A673 (cell line): ENCODE measurements at regions not wholly inside any gene's neighbourhood (a gene's known extent, or its start where the extent isn't known, plus 50 kb on each side); places are given as distances from the start of the nearest gene placed in this dataset.

Experiments
- BruUV-seq: library from RNA; stranded (reverse); fragments of 400-500 nt; replicated peaks from 2 replicates; lab custom pipeline; 2021; lab: Mats Ljungman, UMichigan
- CTCF ChIA-PET: fragments of 300-600 bp; sonication (Branson Sonifier 250); formaldehyde crosslinking; loops from one replicate; lab custom pipeline; 2022; ENCODE audit warnings: antibody characterized with exemption; lab: Charles Lee
- POLR2A ChIA-PET: fragments of 300-600 bp; sonication (Branson Sonifier 250); formaldehyde crosslinking; loops from one replicate; lab custom pipeline; 2022; ENCODE audit warnings: antibody characterized with exemption; ENCODE audit not compliant: low non-redundant PET; lab: Charles Lee
- DNase-seq: peaks from one replicate; pipeline ENCODE4 v3.0.0-alpha.2; 2015; ENCODE audit warnings: low spot score
- H3K27ac ChIP-seq: fragments of 200-600 bp; sonication (generic); 2 replicates; pipeline ENCODE4 v1.5.1; 2016; ENCODE audit warnings: mixed run types, low read depth, mild to moderate bottlenecking, mixed read lengths, antibody characterized with exemption, low read length; ENCODE audit not compliant: poor library complexity, severe bottlenecking
- H3K27me3 ChIP-seq: fragments of 200-600 bp; sonication (generic); replicated peaks from 2 replicates; pipeline ENCODE4 v1.6.1; 2017; ENCODE audit warnings: mixed run types, low read depth, mild to moderate bottlenecking, mixed read lengths, antibody characterized with exemption, low read length; ENCODE audit not compliant: insufficient read depth, poor library complexity
- H3K36me3 ChIP-seq: fragments of 200-600 bp; sonication (generic); 2 replicates; pipeline ENCODE4 v1.6.1; 2016; ENCODE audit warnings: mixed run types, mild to moderate bottlenecking, mixed read lengths, antibody characterized with exemption, low read length; ENCODE audit not compliant: insufficient read depth, poor library complexity, severe bottlenecking
- H3K4me1 ChIP-seq: fragments of 200-600 bp; sonication (generic); 2 replicates; pipeline ENCODE4 v1.6.1; 2017; ENCODE audit warnings: mixed run types, mild to moderate bottlenecking, mixed read lengths, antibody characterized with exemption, low read length; ENCODE audit not compliant: insufficient read depth, poor library complexity, severe bottlenecking
- H3K4me3 ChIP-seq: fragments of 200-600 bp; sonication (generic); 2 replicates; pipeline ENCODE4 v1.5.1; 2016; ENCODE audit warnings: low read depth, mixed run types, mild to moderate bottlenecking, mixed read lengths, low read length; ENCODE audit not compliant: poor library complexity, severe bottlenecking
- H3K9me3 ChIP-seq: fragments of 200-600 bp; sonication (generic); 2 replicates; pipeline ENCODE4 v1.6.1; 2016; ENCODE audit warnings: mixed run types, low read depth, mild to moderate bottlenecking, mixed read lengths, antibody characterized with exemption, low read length; ENCODE audit not compliant: poor library complexity, severe bottlenecking
- CTCF ChIP-seq: fragments of 300-800, 200-600 bp; sonication (generic); conservative IDR thresholded peaks from 2 replicates; pipeline ENCODE4 v1.5.1; 2017; ENCODE audit warnings: low read depth, mild to moderate bottlenecking, antibody characterized with exemption, low read length, moderate library complexity, mixed read lengths
- EZH2 ChIP-seq: fragments of 200-600 bp; sonication (generic); IDR thresholded peaks from 2 replicates; pipeline ENCODE4 v1.6.1; 2017; ENCODE audit warnings: borderline replicate concordance, low read depth, mild to moderate bottlenecking, mixed read lengths, antibody characterized with exemption, low read length; ENCODE audit not compliant: poor library complexity, severe bottlenecking
- intact Hi-C: fragments of 100-400 bp; cut with micrococcal nuclease; formaldehyde crosslinking; loops from one replicate; pipeline ENCODE4 v1.10.0; 2022; ENCODE audit not compliant: unreplicated experiment

GRCh38 chr20:58597249-58597891 is 53.7 kb upstream of the STX16 start:
- H3K27me3 ChIP-seq: no peaks in the 10 kb centered on the region
- H3K27ac ChIP-seq: no peak overlapping the region
- no peaks in the 10 kb centered on the region for H3K9me3 ChIP-seq
- DNase-seq: no peak
- H3K4me1 ChIP-seq: no peaks in the 10 kb centered on the region
- ChIA-PET POLR2A (no interaction called here), CTCF (interaction anchor here (0.6 kb wide), 1 partner anchor 55 kb away, joined by 5 read pairs; no protein-coding TSS in a partner anchor)
- no peak overlapping the region for H3K4me3 ChIP-seq
- H3K36me3 ChIP-seq: no peaks in the 10 kb centered on the region
- no peak for TF ChIP-seq CTCF
- intact Hi-C loops: no loop called here
- BruUV-seq: no TSS peak

GRCh38 chr20:58596750-58597248 is 54.3 kb upstream of the STX16 start:
- ChIA-PET POLR2A (no interaction called here), CTCF (no interaction called here)
- Histone ChIP-seq H3K27ac (no peak overlapping the region), H3K4me1 (no peaks in the 10 kb centered on the region), H3K27me3 (no peaks in the 10 kb centered on the region), H3K9me3 (no peaks in the 10 kb centered on the region), H3K4me3 (no peak overlapping the region), H3K36me3 (no peaks in the 10 kb centered on the region)
- DNase-seq: no peak
- TF ChIP-seq CTCF (no peak), EZH2 (no peak)
- no TSS peak for BruUV-seq
- intact Hi-C loops: no loop called here

GRCh38 chr20:58596244-58596643 is 54.8 kb upstream of the STX16 start:
- CTCF ChIA-PET: no interaction called here
- intact Hi-C loops: no loop called here
- no peak for TF ChIP-seq CTCF
- no peak for TF ChIP-seq EZH2
- Histone ChIP-seq H3K27me3 (no peaks in the 10 kb centered on the region), H3K36me3 (no peaks in the 10 kb centered on the region), H3K9me3 (no peaks in the 10 kb centered on the region), H3K4me1 (no peaks in the 10 kb centered on the region), H3K27ac (no peak overlapping the region), H3K4me3 (no peak overlapping the region)
- BruUV-seq: no TSS peak
- POLR2A ChIA-PET: no interaction called here
- no peak for DNase-seq
